ENCODE measurements at regions not wholly inside any gene's neighbourhood (a gene's known extent, or its start where the extent isn't known, plus 50 kb on each side); places are given as distances from the start of the nearest gene placed in this dataset.
"Not testable (repeated sequence)": the region's sequence is repeated elsewhere in the genome, so short reads cannot be mapped to it uniquely, and the experiment has no call there.

DNA sequence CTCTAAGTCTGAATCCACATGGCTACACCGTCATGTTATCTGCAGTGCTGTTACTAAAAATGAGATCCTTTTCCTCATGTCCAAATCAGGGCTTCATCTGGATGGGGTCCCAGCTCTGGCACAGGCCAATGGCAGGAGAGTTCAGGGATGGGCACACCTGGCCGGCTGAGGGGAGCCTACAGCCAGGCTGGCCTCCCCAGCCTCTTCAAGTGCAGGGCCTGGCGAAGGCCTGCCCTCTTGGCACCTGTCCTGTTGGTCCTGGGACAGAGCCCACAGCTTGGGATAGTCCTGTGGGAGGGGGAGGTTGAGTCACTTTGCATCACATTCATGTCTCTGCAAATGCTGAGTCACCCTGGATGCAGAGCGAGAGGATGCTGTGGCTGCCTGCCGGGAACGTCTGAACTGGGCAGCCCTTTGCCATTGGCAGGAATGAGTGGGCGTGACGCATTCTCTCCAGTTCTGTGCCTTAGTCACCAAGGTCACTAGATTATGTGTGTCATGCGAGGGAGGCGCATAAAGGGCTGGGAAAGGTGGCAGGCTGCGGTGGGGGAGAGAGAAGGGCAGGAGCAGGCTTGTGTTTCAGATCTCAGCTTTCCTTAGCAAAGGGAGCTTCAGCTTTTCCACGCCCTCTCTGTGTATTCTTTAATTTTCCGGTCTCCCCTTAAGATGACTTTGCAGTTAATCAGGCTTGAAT lies 223.2 kb upstream of the ECI2 start:
- H3K4me3 ChIP-seq, result no peak overlapping the region
- no peak overlapping the region for H3K9ac ChIP-seq (ENCODE audit: insufficient read length)
- no peaks in the 10 kb centered on the region for H3K36me3 ChIP-seq (ENCODE audit: insufficient read depth, low read length)
- no peak overlapping the region for H3K27ac ChIP-seq
- H3K9me3 ChIP-seq (ENCODE audit: low read depth, low read length), result no peaks in the 10 kb centered on the region
- DNase-seq (ENCODE audit: low read depth, low spot score), result no peak
- TF ChIP-seq EZH2 (IDR thresholded peaks at IDR 0.05), result no peak
- TF ChIP-seq POLR2AphosphoS5 (IDR thresholded peaks at IDR 0.05; ENCODE audit: borderline replicate concordance, low read depth, low read length), result no peak
- no peak for TF ChIP-seq FOXP2 (optimal IDR thresholded peaks at IDR 0.05; ENCODE audit: control extremely low read depth, extremely low read length, insufficient read depth)

DNA sequence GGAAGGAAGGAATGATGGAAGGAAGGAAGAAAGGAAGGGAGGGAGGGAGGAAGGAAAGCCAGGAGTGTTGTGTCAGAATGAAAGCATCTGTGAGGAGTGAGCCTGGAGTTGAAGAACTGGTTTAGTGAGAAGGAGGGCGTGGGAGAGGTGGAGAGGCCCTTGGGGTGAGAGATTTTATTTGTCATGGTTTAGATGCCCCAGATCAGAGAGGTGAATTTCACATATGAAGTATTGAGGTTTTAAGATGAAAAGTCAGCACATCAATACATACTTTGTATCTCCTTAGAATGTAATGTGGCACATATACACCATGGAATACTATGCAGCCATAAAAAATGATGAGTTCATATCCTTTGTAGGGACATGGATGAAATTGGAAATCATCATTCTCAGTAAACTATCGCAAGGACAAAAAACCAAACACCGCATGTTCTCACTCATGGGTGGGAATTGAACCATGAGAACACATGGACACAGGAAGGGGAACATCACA lies 222.3 kb upstream of the ECI2 start:
- H3K4me3 ChIP-seq; H3K27ac ChIP-seq; H3K9me3 ChIP-seq (ENCODE audit: low read depth, low read length); H3K36me3 ChIP-seq (ENCODE audit: insufficient read depth, low read length); H3K9ac ChIP-seq (ENCODE audit: insufficient read length); DNase-seq (ENCODE audit: low read depth, low spot score): not testable (repeated sequence)

DNA sequence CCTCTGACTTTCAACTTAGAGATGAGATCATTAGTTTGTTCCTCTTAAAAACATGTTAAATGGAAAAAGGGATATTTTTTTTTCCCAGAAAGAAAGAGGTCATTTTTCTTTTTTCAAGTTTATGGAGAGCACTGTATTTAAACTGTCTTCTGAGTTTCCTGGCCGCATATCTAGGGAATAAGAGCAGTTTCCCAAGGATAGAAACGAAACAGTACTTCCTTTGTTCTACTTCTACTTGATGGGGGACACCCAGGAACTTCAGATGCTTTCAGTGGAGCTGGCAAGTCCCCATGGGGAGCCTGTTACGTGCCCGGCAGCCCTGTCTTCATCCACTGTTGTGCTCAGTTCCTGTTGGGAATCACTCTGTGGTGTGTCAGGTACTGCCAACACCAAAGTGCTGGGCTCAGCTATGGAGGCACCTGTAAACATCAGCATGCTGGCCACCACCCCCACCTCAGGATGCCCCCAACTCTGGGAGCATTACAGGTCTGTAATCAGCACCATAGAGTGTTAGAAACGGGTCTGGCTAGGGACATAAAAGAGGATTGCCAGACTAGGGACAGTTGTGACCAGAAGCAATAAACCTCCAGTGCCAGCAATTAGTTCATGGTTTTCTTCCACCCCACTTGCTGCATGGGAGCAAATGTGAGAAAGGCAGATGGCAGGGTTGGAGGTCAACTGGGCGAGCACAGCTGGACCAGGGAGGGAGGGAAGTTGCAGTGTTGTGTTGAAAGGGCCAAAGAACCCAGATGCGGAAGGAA lies 221.7 kb upstream of the ECI2 start:
- Histone ChIP-seq H3K9me3 (ENCODE audit: low read depth, low read length) (no peaks in the 10 kb centered on the region), H3K4me3 (no peak overlapping the region), H3K9ac (ENCODE audit: insufficient read length) (no peak overlapping the region), H3K27ac (no peak overlapping the region), H3K36me3 (ENCODE audit: insufficient read depth, low read length) (no peaks in the 10 kb centered on the region)
- TF ChIP-seq POLR2AphosphoS5 (IDR thresholded peaks at IDR 0.05; ENCODE audit: borderline replicate concordance, low read depth, low read length) (no peak), FOXP2 (optimal IDR thresholded peaks at IDR 0.05; ENCODE audit: control extremely low read depth, extremely low read length, insufficient read depth) (no peak), EZH2 (IDR thresholded peaks at IDR 0.05) (no peak)
- DNase-seq (ENCODE audit: low read depth, low spot score), result no peak

DNA sequence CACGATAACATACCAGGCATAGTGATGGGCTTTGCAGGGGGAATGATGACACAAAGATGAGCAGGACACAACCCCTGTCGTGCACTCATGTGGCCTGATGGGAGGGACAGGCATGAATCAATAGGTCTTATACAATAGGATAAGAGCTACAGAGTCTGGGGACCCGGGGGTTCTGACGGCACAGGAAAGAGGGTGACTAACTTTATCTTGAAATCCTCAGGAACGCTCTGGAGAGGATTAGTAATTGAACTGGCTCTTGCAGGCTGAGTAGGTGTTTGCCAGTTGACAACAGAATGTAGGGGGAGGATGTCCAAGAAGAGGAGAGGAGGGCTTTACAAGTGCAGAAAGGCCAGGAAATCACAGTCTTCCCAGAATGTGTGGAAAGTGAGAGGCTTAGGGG lies 219.9 kb upstream of the ECI2 start:
- TF ChIP-seq POLR2AphosphoS5 (IDR thresholded peaks at IDR 0.05; ENCODE audit: borderline replicate concordance, low read depth, low read length), result no peak
- TF ChIP-seq EZH2 (IDR thresholded peaks at IDR 0.05), result no peak
- no peak for TF ChIP-seq FOXP2 (optimal IDR thresholded peaks at IDR 0.05; ENCODE audit: control extremely low read depth, extremely low read length, insufficient read depth)
- Histone ChIP-seq H3K9ac (ENCODE audit: insufficient read length) (no peak overlapping the region), H3K27ac (no peak overlapping the region), H3K9me3 (ENCODE audit: low read depth, low read length) (no peaks in the 10 kb centered on the region), H3K36me3 (ENCODE audit: insufficient read depth, low read length) (no peaks in the 10 kb centered on the region), H3K4me3 (no peak overlapping the region)
- DNase-seq (ENCODE audit: low read depth, low spot score), result no peak

DNA sequence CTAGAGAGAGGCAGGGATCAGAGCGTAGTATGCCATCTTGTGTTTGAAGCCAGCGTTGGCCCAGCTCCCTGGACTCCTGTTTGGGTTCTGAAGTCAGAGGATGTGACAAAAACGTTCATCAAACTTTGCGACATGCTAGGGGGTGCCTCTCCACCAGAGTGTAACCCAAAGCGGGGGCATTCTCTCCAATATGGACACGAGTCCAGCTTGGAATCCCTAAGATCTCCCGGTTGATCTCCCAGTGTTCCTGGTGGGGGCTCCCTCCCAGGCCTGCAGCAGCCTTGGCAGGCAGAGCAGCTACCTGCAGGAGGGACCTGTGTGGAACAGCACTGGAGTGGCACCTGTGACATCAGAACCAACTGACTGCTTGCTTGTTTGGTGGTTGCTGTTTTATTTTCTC lies 218.8 kb upstream of the ECI2 start:
- TF ChIP-seq FOXP2 (optimal IDR thresholded peaks at IDR 0.05; ENCODE audit: control extremely low read depth, extremely low read length, insufficient read depth) (no peak), EZH2 (IDR thresholded peaks at IDR 0.05) (no peak), POLR2AphosphoS5 (IDR thresholded peaks at IDR 0.05; ENCODE audit: borderline replicate concordance, low read depth, low read length) (no peak)
- H3K27ac ChIP-seq, result no peak overlapping the region

DNA sequence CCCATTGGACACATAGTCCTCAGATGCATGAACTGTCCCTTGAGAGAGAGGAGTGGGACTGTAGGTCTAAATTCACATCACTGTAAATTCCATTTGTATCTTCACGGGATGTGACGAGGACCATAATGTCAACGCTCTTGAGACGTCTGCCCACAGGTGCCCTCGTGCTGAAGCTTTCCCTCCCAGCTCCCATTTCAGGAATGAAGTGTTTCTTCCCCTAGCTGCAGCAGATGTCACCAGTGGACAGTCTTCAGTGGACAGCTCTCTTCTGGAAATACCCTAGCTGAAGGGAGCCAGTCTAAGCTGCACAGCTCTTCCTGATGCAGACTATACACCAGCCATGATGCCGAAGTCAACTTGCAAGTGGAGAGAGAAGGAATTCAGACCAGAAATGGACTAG lies 217.4 kb upstream of the ECI2 start:
- TF ChIP-seq FOXP2 (optimal IDR thresholded peaks at IDR 0.05; ENCODE audit: control extremely low read depth, extremely low read length, insufficient read depth) (no peak), EZH2 (IDR thresholded peaks at IDR 0.05) (no peak), POLR2AphosphoS5 (IDR thresholded peaks at IDR 0.05; ENCODE audit: borderline replicate concordance, low read depth, low read length) (no peak)
- Histone ChIP-seq H3K4me3 (no peak overlapping the region), H3K36me3 (ENCODE audit: insufficient read depth, low read length) (no peaks in the 10 kb centered on the region), H3K27ac (no peak overlapping the region), H3K9ac (ENCODE audit: insufficient read length) (no peak overlapping the region), H3K9me3 (ENCODE audit: low read depth, low read length) (no peaks in the 10 kb centered on the region)
- no peak for DNase-seq (ENCODE audit: low read depth, low spot score)

More for the DNA sequence above, 218.8 kb upstream of the ECI2 start:
- Histone ChIP-seq H3K9me3 (ENCODE audit: low read depth, low read length) (no peaks in the 10 kb centered on the region), H3K4me3 (no peak overlapping the region), H3K36me3 (ENCODE audit: insufficient read depth, low read length) (no peaks in the 10 kb centered on the region), H3K9ac (ENCODE audit: insufficient read length) (no peak overlapping the region)
- DNase-seq (ENCODE audit: low read depth, low spot score), result no peak

DNA sequence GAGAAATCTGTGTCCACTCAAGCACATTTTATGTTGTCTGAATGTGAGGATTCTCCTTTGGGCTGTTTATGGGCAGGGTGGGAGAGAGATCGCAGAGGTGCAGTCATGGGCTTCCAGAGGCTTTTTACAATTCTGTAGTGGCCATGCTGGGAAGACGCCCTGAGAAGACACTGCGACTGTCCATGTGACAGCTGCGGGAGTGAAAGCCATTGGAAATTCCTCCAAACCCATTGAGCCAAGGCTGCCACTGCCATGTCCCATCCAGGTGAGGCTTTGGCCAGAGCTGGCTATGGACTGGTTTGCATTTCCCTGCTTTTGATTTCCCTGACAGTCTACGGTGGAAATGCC lies 216.9 kb upstream of the ECI2 start:
- no peaks in the 10 kb centered on the region for H3K9me3 ChIP-seq (ENCODE audit: low read depth, low read length)
- no peak overlapping the region for H3K9ac ChIP-seq (ENCODE audit: insufficient read length)
- no peak for DNase-seq (ENCODE audit: low read depth, low spot score)
- no peak overlapping the region for H3K27ac ChIP-seq
- no peaks in the 10 kb centered on the region for H3K36me3 ChIP-seq (ENCODE audit: insufficient read depth, low read length)
- no peak overlapping the region for H3K4me3 ChIP-seq
- TF ChIP-seq FOXP2 (optimal IDR thresholded peaks at IDR 0.05; ENCODE audit: control extremely low read depth, extremely low read length, insufficient read depth) (no peak), EZH2 (IDR thresholded peaks at IDR 0.05) (no peak), POLR2AphosphoS5 (IDR thresholded peaks at IDR 0.05; ENCODE audit: borderline replicate concordance, low read depth, low read length) (no peak)

DNA sequence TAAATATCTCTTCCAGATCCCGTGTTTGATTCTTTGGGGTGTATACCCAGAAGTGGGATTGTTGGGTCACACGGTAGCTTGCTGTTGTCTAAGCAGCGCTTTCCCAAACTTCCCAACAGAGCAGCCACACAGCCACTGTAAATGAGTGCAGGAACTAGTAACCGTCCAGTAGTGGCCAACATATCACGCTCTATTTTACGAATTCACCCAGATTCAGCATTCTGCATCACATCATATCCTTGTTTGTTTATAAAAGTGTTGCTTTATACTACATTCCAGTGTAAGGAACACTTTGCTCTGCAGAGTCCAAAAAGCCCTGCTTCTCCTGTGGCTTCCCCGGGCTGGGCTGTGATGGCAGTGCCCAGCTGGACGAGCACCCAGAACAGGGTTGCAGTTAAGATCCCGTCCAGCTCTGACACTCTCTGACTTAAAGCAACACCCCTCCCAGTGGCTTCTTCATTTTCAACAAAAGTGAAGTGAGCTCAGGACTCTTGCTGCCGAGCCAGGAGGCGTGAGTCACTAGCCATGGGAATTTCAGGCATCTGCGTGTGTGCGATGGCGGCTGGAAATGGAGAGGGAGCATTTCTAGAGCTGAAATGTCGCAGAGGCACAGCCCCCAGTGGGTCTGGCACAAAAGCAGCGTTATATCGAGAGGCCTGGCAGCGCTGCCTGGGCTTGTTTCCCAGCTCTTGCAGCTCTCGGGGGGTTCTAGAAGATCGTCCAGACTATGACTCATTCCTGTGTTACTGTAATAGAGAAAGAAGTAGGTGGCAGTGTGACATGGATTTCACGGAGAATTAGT lies 216.3 kb upstream of the ECI2 start:
- Histone ChIP-seq H3K9me3 (ENCODE audit: low read depth, low read length) (no peaks in the 10 kb centered on the region), H3K36me3 (ENCODE audit: insufficient read depth, low read length) (no peaks in the 10 kb centered on the region), H3K27ac (no peak overlapping the region), H3K4me3 (no peak overlapping the region), H3K9ac (ENCODE audit: insufficient read length) (no peak overlapping the region)
- TF ChIP-seq FOXP2 (optimal IDR thresholded peaks at IDR 0.05; ENCODE audit: control extremely low read depth, extremely low read length, insufficient read depth) (no peak), EZH2 (IDR thresholded peaks at IDR 0.05) (no peak), POLR2AphosphoS5 (IDR thresholded peaks at IDR 0.05; ENCODE audit: borderline replicate concordance, low read depth, low read length) (no peak)
- DNase-seq (ENCODE audit: low read depth, low spot score), result no peak

Data from SK-N-MC (cell line).